ENCODE measurements at regions not wholly inside any gene's neighbourhood (a gene's known extent, or its start where the extent isn't known, plus 50 kb on each side); places are given as distances from the start of the nearest gene placed in this dataset.

DNA sequence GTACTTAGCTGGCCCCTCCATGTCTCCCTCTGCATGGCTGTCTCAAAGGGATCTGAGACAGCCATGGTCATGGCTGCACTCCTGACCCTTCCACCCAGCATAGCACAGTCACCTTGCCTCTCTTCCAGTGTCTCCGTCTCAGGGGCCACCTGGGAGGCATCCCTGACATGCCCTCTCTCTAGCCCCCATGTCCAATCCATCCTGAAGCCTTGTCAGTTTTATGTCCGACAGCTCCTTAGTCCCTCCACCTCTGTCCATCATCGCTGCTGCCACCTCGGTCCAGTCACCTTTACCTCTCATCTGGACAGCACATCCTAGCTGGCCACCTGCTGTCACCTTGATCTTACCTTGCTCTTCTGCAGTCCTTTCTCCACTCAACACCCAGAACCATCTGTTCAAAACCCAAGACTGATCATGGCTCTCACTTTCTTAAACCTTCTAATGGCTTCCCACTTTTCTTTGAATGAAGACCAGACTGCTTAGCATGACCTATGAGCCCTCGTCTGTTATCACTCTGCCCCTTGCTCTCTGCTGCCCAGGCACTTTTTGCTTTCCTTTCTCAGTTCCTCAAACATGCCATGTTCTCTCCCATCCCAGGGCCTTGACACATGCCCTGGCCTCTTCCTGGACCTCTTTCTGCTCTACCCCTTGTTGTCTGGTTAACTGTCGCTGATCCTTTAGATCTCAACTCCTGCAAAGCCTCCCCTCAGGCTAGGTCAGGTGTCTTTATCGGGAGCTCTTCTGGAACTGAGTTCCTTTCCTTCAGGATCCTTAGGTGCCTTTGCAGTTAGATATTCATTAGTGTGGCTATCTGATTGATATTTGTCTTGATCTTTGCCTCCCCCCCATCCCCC lies 181.8 kb upstream of the PITX1 start:
- no peaks in the 10 kb centered on the region for H3K9me3 ChIP-seq
- no peak overlapping the region for H3K4me3 ChIP-seq
- H3K4me1 ChIP-seq (ENCODE audit: low read depth) = no peaks in the 10 kb centered on the region
- ATAC-seq (no peak), DNase-seq (no peak)
- intact Hi-C loops (cut with DNase I, micrococcal nuclease) = loop anchor here in 1 of 2 donors (10.0 kb wide), 1 partner anchor 119 kb away; no protein-coding TSS in a partner anchor
- TF ChIP-seq, protein P1, sequence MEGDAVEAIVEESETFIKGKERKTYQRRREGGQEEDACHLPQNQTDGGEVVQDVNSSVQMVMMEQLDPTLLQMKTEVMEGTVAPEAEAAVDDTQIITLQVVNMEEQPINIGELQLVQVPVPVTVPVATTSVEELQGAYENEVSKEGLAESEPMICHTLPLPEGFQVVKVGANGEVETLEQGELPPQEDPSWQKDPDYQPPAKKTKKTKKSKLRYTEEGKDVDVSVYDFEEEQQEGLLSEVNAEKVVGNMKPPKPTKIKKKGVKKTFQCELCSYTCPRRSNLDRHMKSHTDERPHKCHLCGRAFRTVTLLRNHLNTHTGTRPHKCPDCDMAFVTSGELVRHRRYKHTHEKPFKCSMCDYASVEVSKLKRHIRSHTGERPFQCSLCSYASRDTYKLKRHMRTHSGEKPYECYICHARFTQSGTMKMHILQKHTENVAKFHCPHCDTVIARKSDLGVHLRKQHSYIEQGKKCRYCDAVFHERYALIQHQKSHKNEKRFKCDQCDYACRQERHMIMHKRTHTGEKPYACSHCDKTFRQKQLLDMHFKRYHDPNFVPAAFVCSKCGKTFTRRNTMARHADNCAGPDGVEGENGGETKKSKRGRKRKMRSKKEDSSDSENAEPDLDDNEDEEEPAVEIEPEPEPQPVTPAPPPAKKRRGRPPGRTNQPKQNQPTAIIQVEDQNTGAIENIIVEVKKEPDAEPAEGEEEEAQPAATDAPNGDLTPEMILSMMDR (IDR thresholded peaks at IDR 0.05) = no peak
- no peaks in the 10 kb centered on the region for H3K36me3 ChIP-seq (ENCODE audit: low read depth)

DNA sequence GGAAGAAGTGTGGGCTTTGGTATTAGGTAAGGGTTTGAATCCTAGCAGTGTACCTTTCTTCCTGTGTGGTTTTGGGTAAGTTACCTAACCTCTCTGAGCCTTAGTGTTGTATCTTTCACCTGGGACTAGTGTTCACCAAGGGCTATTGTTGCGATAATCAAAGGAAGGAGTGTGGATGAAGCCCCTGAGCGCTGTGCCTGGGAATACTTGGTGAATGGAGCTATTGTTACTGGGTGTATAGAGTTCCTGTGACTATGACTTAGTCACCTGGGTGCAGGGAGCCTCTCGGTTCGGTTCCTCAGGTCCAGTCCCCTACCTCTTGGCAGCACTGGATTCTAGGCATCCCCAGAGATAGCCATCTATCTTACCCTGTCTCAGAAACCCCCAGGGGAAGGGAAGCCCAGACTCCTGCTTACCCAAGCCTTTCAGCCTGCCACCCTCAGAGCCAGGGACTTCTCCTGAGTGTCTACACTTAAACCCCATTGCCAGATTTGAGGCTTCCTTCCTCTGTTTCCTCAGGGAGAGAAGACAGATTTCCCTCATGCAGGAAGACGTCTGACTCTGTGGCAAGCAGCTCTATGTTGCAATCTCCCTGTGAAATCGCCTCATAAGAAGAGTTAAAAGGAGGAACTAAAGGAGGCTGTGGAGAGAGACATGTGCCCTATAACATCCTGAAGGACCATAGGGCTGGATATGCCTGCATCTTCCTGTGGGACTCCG lies 181.0 kb upstream of the PITX1 start:
- Histone ChIP-seq H3K9me3 (no peaks in the 10 kb centered on the region), H3K4me1 (ENCODE audit: low read depth) (no peaks in the 10 kb centered on the region), H3K4me3 (no peak overlapping the region), H3K36me3 (ENCODE audit: low read depth) (no peaks in the 10 kb centered on the region)
- TF ChIP-seq, protein P1 (IDR thresholded peaks at IDR 0.05) = no peak
- intact Hi-C loops (cut with DNase I, micrococcal nuclease) = loop anchor here in 1 of 2 donors (10.0 kb wide), 1 partner anchor 120 kb away; no protein-coding TSS in a partner anchor
- no peak for DNase-seq
- peak; percentile 33 for ATAC-seq

DNA sequence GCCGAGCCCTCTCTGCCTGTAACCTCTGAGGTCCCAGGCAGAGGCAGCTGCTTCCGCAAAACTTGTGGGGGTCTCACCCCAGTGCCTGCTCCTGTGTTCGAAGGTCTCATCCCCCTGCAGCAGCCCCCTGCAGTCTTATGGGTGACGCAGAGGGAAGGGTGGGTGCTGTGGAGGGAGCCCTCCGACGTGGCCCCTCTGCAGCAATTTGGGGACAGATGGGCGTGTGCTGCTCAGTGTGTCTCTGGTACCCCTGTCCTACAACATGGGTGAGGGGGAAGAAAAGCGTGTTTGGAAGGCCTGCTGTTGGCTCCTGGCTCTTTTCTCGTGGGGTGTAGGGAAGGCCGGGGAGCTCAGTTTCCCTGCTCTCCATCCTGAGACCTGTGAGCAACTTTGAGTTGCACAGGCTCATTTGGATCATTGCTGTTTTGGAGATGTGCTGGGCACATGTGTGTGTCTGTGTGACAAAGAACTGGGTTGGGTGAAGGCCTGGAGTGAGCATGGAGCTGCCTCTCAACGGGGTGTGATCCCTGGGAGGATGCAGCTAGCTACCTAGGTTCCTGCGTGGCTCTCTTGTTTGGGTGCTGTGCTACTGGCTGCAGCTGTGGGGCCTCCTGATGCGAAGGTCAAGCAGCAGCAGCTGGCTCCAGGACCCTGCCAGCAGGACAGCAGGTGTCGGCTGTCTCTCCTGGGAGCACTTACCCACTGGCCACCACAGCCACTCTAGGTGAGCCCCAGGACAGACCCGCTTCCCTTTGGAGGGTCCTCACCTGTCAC lies 179.6 kb upstream of the PITX1 start:
- no peak overlapping the region for H3K4me3 ChIP-seq
- H3K9me3 ChIP-seq = no peaks in the 10 kb centered on the region
- intact Hi-C loops (cut with DNase I, micrococcal nuclease) = loop anchor here in 1 of 2 donors (10.0 kb wide), 1 partner anchor 121 kb away; no protein-coding TSS in a partner anchor
- TF ChIP-seq, protein P1 (IDR thresholded peaks at IDR 0.05) = no peak
- no peaks in the 10 kb centered on the region for H3K4me1 ChIP-seq (ENCODE audit: low read depth)
- H3K36me3 ChIP-seq (ENCODE audit: low read depth) = no peaks in the 10 kb centered on the region
- DNase-seq = no peak
- ATAC-seq = no peak

DNA sequence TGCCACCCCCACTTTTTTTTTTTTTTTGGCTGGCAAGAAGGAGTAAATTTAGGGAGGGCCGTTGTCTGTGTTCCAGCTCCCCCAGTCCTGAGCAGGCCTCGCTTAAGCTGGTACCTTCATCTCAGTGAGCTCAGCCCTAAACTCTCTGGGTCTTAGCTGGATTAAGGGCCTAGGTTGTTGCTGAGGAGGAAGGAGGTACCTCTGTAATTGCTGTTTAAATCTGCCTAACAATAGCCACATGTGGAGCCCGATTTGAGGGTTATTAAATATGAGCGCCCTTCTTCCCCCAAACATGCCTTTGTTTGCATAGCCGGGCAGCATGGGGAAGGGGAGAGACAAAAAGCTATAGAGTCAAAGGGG lies 179.0 kb upstream of the PITX1 start:
- H3K4me1 ChIP-seq (ENCODE audit: low read depth) = no peaks in the 10 kb centered on the region
- no peaks in the 10 kb centered on the region for H3K36me3 ChIP-seq (ENCODE audit: low read depth)
- DNase-seq (no peak), ATAC-seq (no peak)
- intact Hi-C loops (cut with DNase I, micrococcal nuclease) = loop anchor here in 1 of 2 donors (10.0 kb wide), 1 partner anchor 122 kb away; no protein-coding TSS in a partner anchor
- TF ChIP-seq, protein P1 (IDR thresholded peaks at IDR 0.05) = no peak
- H3K9me3 ChIP-seq = no peaks in the 10 kb centered on the region
- H3K4me3 ChIP-seq = no peak overlapping the region

DNA sequence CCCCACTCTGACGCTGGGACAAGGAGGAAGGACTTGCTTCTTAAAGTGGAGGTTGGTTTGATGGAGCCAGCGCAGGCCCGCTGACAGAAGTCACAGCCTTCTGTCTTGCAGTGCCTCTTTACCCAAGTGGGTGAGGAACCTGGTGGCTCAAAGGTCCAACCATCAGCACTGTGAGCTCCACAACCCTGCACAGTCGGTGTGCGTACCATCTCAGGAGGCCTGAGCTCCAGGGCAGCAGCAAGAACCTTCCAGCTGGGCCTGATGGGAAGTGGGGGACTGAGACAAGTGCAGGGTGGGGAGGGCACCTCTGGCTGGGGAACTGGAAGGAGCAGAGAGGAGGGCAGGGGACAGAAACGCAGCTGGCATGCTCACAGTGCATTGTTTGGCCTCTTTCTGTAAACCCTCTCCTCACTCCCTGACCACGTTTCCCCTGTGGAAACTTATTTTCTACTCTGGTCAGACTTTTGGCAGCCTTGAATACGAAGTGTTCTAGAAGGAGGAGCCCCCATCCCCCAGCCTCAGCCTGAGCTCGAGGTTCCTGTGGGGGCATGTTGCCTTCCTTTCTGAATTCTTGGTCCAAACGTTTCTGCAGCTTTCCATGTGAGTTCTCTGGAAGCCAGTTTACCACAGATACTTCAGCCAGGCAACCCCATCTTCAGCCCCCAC lies 178.5 kb upstream of the PITX1 start:
- intact Hi-C loops (cut with DNase I, micrococcal nuclease) = loop anchor here in 1 of 2 donors (10.0 kb wide), 1 partner anchor 122 kb away; no protein-coding TSS in a partner anchor
- no peaks in the 10 kb centered on the region for H3K36me3 ChIP-seq (ENCODE audit: low read depth)
- H3K4me3 ChIP-seq = no peak overlapping the region
- DNase-seq (no peak), ATAC-seq (no peak)
- TF ChIP-seq, protein P1 (IDR thresholded peaks at IDR 0.05) = no peak
- no peaks in the 10 kb centered on the region for H3K9me3 ChIP-seq
- H3K4me1 ChIP-seq (ENCODE audit: low read depth) = no peaks in the 10 kb centered on the region
